ENCODE measurements at regions not wholly inside any gene's neighbourhood (a gene's known extent, or its start where the extent isn't known, plus 50 kb on each side); places are given as distances from the start of the nearest gene placed in this dataset.
A peak's percentile ranks its signal among the peaks of the same experiment; 100 is the strongest.

- H3K27me3 Mint-ChIP-seq (ENCODE audit: low read depth, poor library complexity), result peaks cover 4% of the 10 kb centered on the region
- H3K4me1 Mint-ChIP-seq, result peaks cover 6% of the 10 kb centered on the region
- no peak for TF ChIP-seq CTCF (IDR thresholded peaks at IDR 0.05)
- H3K27ac Mint-ChIP-seq, result no peak overlapping the region
- no peaks in the 10 kb centered on the region for H3K36me3 Mint-ChIP-seq (ENCODE audit: low read depth)
- H3K4me3 Mint-ChIP-seq, result no peak overlapping the region
- DNase-seq, result no peak
- no peaks in the 10 kb centered on the region for H3K9me3 Mint-ChIP-seq
These were observed 709.4 kb downstream of the SQOR start for GRCh38 chr15:46344115-46344724.

GRCh38 chr15:46344915-46345314 is 710.1 kb downstream of the SQOR start:
- Mint-ChIP-seq H3K36me3 (ENCODE audit: low read depth) (no peaks in the 10 kb centered on the region), H3K4me1 (peaks cover 6% of the 10 kb centered on the region), H3K27me3 (ENCODE audit: low read depth, poor library complexity) (peaks cover 4% of the 10 kb centered on the region), H3K4me3 (no peak overlapping the region), H3K9me3 (no peaks in the 10 kb centered on the region), H3K27ac (peak overlapping the region; percentile 36)
- no peak for DNase-seq
- TF ChIP-seq CTCF (IDR thresholded peaks at IDR 0.05), result no peak

- Mint-ChIP-seq H3K4me3 (no peak overlapping the region), H3K36me3 (ENCODE audit: low read depth) (no peaks in the 10 kb centered on the region), H3K4me1 (no peaks in the 10 kb centered on the region), H3K27me3 (ENCODE audit: low read depth, poor library complexity) (peaks cover 6% of the 10 kb centered on the region), H3K27ac (no peak overlapping the region), H3K9me3 (peaks cover 26% of the 10 kb centered on the region)
- no peak for DNase-seq
- no peak for TF ChIP-seq CTCF (IDR thresholded peaks at IDR 0.05)
These were observed 719.6 kb downstream of the SQOR start for GRCh38 chr15:46354443-46354842.

- Mint-ChIP-seq H3K27ac (no peak overlapping the region), H3K4me1 (no peaks in the 10 kb centered on the region), H3K36me3 (ENCODE audit: low read depth) (no peaks in the 10 kb centered on the region), H3K9me3 (peaks cover 16% of the 10 kb centered on the region), H3K4me3 (no peak overlapping the region), H3K27me3 (ENCODE audit: low read depth, poor library complexity) (no peaks in the 10 kb centered on the region)
- DNase-seq, result no peak
- no peak for TF ChIP-seq CTCF (IDR thresholded peaks at IDR 0.05)
These were observed 730.7 kb downstream of the SQOR start for GRCh38 chr15:46365572-46365971.

GRCh38 chr15:46366360-46367007 is 731.7 kb downstream of the SQOR start:
- DNase-seq, result no peak
- no peaks in the 10 kb centered on the region for H3K36me3 Mint-ChIP-seq (ENCODE audit: low read depth)
- no peak overlapping the region for H3K4me3 Mint-ChIP-seq
- TF ChIP-seq CTCF (IDR thresholded peaks at IDR 0.05), result no peak
- H3K9me3 Mint-ChIP-seq, result peaks cover 25% of the 10 kb centered on the region
- H3K4me1 Mint-ChIP-seq, result no peaks in the 10 kb centered on the region
- H3K27ac Mint-ChIP-seq, result no peak overlapping the region
- H3K27me3 Mint-ChIP-seq (ENCODE audit: low read depth, poor library complexity), result no peaks in the 10 kb centered on the region

GRCh38 chr15:46383978-46384377 is 749.1 kb downstream of the SQOR start:
- Mint-ChIP-seq H3K36me3 (ENCODE audit: low read depth) (no peaks in the 10 kb centered on the region), H3K4me1 (peaks cover 5% of the 10 kb centered on the region), H3K4me3 (no peak overlapping the region), H3K27me3 (ENCODE audit: low read depth, poor library complexity) (no peaks in the 10 kb centered on the region), H3K27ac (no peak overlapping the region), H3K9me3 (no peaks in the 10 kb centered on the region)
- no peak for TF ChIP-seq CTCF (IDR thresholded peaks at IDR 0.05)
- DNase-seq, result no peak

All from nephron progenitor cell (in vitro differentiated cells).